H1 (cell line): ENCODE measurements at regions not wholly inside any gene's neighbourhood (a gene's known extent, or its start where the extent isn't known, plus 50 kb on each side); places are given as distances from the start of the nearest gene placed in this dataset.

Source experiments
- CTCF ChIA-PET: fragments of 300-600 bp; sonication (Branson Sonifier 250); formaldehyde crosslinking; loops from one replicate; lab custom pipeline; 2021; ENCODE audit not compliant: partially characterized antibody; lab: Charles Lee
- POLR2A ChIA-PET: fragments of 300-600 bp; sonication (Branson Sonifier 250); formaldehyde crosslinking; loops from one replicate; lab custom pipeline; 2021; ENCODE audit warnings: inconsistent platforms; ENCODE audit not compliant: partially characterized antibody; lab: Charles Lee
- DNase-seq, 2 experiments: peaks; one replicate each; pipeline versions ENCODE4 v3.0.0 to v3.0.0-alpha.2; 2010 to 2022; ENCODE audit warnings: low spot score in 2 of 2, low read depth in 1 of 2, mixed read lengths in 1 of 2
- FAIRE-seq: peaks from 2 replicates; lab custom pipeline; 2011; peaks lifted over from hg19 to GRCh38; lab: Jason Lieb, UNC
- H2AFZ ChIP-seq: 2 replicates; pipeline ENCODE4 v1.8.1; 2012; ENCODE audit warnings: low read length, inconsistent platforms
- H2AK5ac ChIP-seq: 2 replicates; pipeline ENCODE4 v1.6.1; 2013; ENCODE audit warnings: low read depth, low read length
- H2BK120ac ChIP-seq: replicated peaks from 2 replicates; pipeline ENCODE3; 2013; ENCODE audit warnings: low read depth, low read length, inconsistent platforms
- H2BK12ac ChIP-seq: 2 replicates; pipeline ENCODE4 v1.6.1; 2013; ENCODE audit warnings: low read depth, low read length
- H2BK15ac ChIP-seq: 2 replicates; pipeline ENCODE4 v1.6.1; 2013; ENCODE audit warnings: low read length
- H2BK20ac ChIP-seq: 2 replicates; pipeline ENCODE4 v1.6.1; 2013; ENCODE audit warnings: low read length
- H2BK5ac ChIP-seq: 2 replicates; pipeline ENCODE4 v1.6.1; 2013; ENCODE audit warnings: low read depth, low read length
- H3K14ac ChIP-seq: 2 replicates; pipeline ENCODE4 v1.6.1; 2013; ENCODE audit warnings: inconsistent platforms; ENCODE audit not compliant: insufficient read length
- H3K18ac ChIP-seq: 2 replicates; pipeline ENCODE4 v1.6.1; 2013; ENCODE audit warnings: low read length; ENCODE audit errors: extremely low read depth
- H3K23ac ChIP-seq: 2 replicates; pipeline ENCODE4 v1.6.1; 2013; ENCODE audit warnings: inconsistent platforms; ENCODE audit not compliant: insufficient read length
- H3K23me2 ChIP-seq: 2 replicates; pipeline ENCODE4 v1.6.1; 2013; ENCODE audit warnings: low read depth, low read length
- H3K27ac ChIP-seq: 2 replicates; pipeline ENCODE4 v1.6.1; 2011; ENCODE audit warnings: low read depth, low read length, inconsistent platforms
- H3K27me3 ChIP-seq, 4 experiments: replicated peaks in 1 of 4; 1 replicate in 1 of 4; 2 replicates in 3 of 4; pipeline versions ENCODE4 v1.6.1 to v1.8.1; 2011 to 2013; ENCODE audit warnings: low read length in 3 of 4, mild to moderate bottlenecking in 3 of 4, inconsistent platforms in 2 of 4, mixed read lengths in 2 of 4, moderate library complexity in 1 of 4; ENCODE audit not compliant: control insufficient read depth in 3 of 4, insufficient read depth in 3 of 4; ENCODE audit errors: extremely low read depth in 1 of 4
- H3K36me3 ChIP-seq, 4 experiments: 2 replicates each; pipeline versions ENCODE4 v1.6.1 to v1.8.1; 2011 to 2013; ENCODE audit warnings: mild to moderate bottlenecking in 4 of 4, low read length in 3 of 4, moderate library complexity in 2 of 4, control low read depth in 1 of 4, inconsistent platforms in 1 of 4; ENCODE audit not compliant: insufficient read depth in 4 of 4, control insufficient read depth in 2 of 4
- H3K4ac ChIP-seq: replicated peaks from 2 replicates; pipeline ENCODE3; 2013; ENCODE audit warnings: low read length, low read depth, mixed read lengths, inconsistent platforms; ENCODE audit not compliant: insufficient read length
- H3K4me1 ChIP-seq, 4 experiments: replicated peaks in 1 of 4; 1 replicate in 1 of 4; 2 replicates in 3 of 4; pipeline versions ENCODE4 v1.6.1 to v1.8.1; 2011 to 2013; ENCODE audit warnings: low read length in 3 of 4, inconsistent platforms in 2 of 4, mixed read lengths in 1 of 4; ENCODE audit not compliant: insufficient read depth in 4 of 4, control insufficient read depth in 3 of 4
- H3K4me2 ChIP-seq, 2 experiments: 2 replicates each; pipeline versions ENCODE4 v1.6.1 to v1.8.1; 2011 to 2013; ENCODE audit warnings: low read depth in 2 of 2, low read length in 2 of 2, control low read depth in 1 of 2, inconsistent platforms in 1 of 2, mild to moderate bottlenecking in 1 of 2; ENCODE audit not compliant: insufficient read depth in 1 of 2
- H3K4me3 ChIP-seq, 4 experiments: fragments of 200-600, 300-600 bp in 1 of 4; sonication (generic), shearing (Covaris generic), sonication (Bioruptor Twin) in 1 of 4; 2 replicates each; pipeline versions ENCODE4 v1.5.1 to v1.8.1; 2011 to 2016; ENCODE audit warnings: low read length in 4 of 4, low read depth in 3 of 4, control low read depth in 2 of 4, inconsistent platforms in 2 of 4, mild to moderate bottlenecking in 2 of 4, mixed read lengths in 1 of 4, moderate library complexity in 1 of 4; ENCODE audit not compliant: insufficient read depth in 2 of 4; ENCODE audit errors: extremely low read depth in 1 of 4
- H3K56ac ChIP-seq: replicated peaks from 2 replicates; pipeline ENCODE3; 2013; ENCODE audit warnings: low read depth, mild to moderate bottlenecking, mixed read lengths, low read length, inconsistent platforms; ENCODE audit not compliant: insufficient read length
- H3K79me1 ChIP-seq: 2 replicates; pipeline ENCODE4 v1.6.1; 2013; ENCODE audit warnings: low read depth, low read length, control low read depth
- H3K79me2 ChIP-seq, 2 experiments: 2 replicates each; pipeline versions ENCODE4 v1.6.1 to v1.8.1; 2012 to 2013; ENCODE audit warnings: low read length in 2 of 2, mild to moderate bottlenecking in 2 of 2, inconsistent platforms in 1 of 2; ENCODE audit not compliant: insufficient read depth in 2 of 2, control insufficient read depth in 1 of 2
- H3K9ac ChIP-seq, 4 experiments: replicated peaks in 1 of 4; 1 replicate in 1 of 4; 2 replicates in 3 of 4; pipeline versions ENCODE4 v1.6.1 to v1.8.1; 2011 to 2013; ENCODE audit warnings: low read depth in 3 of 4, low read length in 3 of 4, control low read depth in 2 of 4, mild to moderate bottlenecking in 2 of 4, moderate library complexity in 2 of 4, inconsistent platforms in 1 of 4; ENCODE audit errors: extremely low read depth in 1 of 4
- H3K9me3 ChIP-seq, 2 experiments: 2 replicates each; pipeline versions ENCODE4 v1.6.1 to v1.8.1; 2012 to 2013; ENCODE audit warnings: mild to moderate bottlenecking in 2 of 2, moderate library complexity in 2 of 2, control low read depth in 1 of 2, inconsistent platforms in 1 of 2, low read depth in 1 of 2, low read length in 1 of 2, mixed read lengths in 1 of 2; ENCODE audit not compliant: insufficient read depth in 2 of 2
- H4K20me1 ChIP-seq, 2 experiments: replicated peaks in 1 of 2; 2 replicates each; pipeline versions ENCODE3 to v1.8.1; 2011 to 2013; ENCODE audit warnings: inconsistent platforms in 2 of 2, low read length in 2 of 2, mild to moderate bottlenecking in 1 of 2; ENCODE audit not compliant: insufficient read depth in 2 of 2, control insufficient read depth in 1 of 2
- H4K5ac ChIP-seq: 2 replicates; pipeline ENCODE4 v1.6.1; 2013; ENCODE audit warnings: low read length, low read depth, mixed read lengths, inconsistent platforms; ENCODE audit not compliant: insufficient read length
- H4K8ac ChIP-seq: 2 replicates; pipeline ENCODE4 v1.8.0; 2013; ENCODE audit warnings: mild to moderate bottlenecking, moderate library complexity, low read length, inconsistent platforms; ENCODE audit not compliant: insufficient read depth; ENCODE audit errors: extremely low read depth
- H4K91ac ChIP-seq: replicated peaks from 2 replicates; pipeline ENCODE3; 2013; ENCODE audit warnings: low read length, mixed read lengths, inconsistent platforms; ENCODE audit not compliant: insufficient read length
- CREB1 ChIP-seq: IDR thresholded peaks from 2 replicates; pipeline ENCODE4 v1.6.1; 2012; ENCODE audit warnings: inconsistent platforms
- PHF8 ChIP-seq: fragments of 200-600 bp; sonication (generic); conservative IDR thresholded peaks from 2 replicates; pipeline ENCODE4 v1.7.1; 2012; ENCODE audit warnings: low read depth, mild to moderate bottlenecking, inconsistent platforms, low read length, moderate library complexity
- POLR2AphosphoS5 ChIP-seq: IDR thresholded peaks from 2 replicates; pipeline ENCODE4 v1.6.1; 2011; ENCODE audit warnings: low read depth, low read length
- RXRA ChIP-seq: IDR thresholded peaks from 2 replicates; pipeline ENCODE4 v1.6.1; 2011; ENCODE audit warnings: low read depth, mild to moderate bottlenecking, low read length, moderate library complexity; ENCODE audit not compliant: insufficient read depth
- SP1 ChIP-seq: IDR thresholded peaks from 2 replicates; pipeline ENCODE4 v1.6.1; 2011; ENCODE audit warnings: low read depth, low read length
- WGBS, 2 experiments: shearing (Covaris generic) in 1 of 2; methylation state at CpG; one replicate each; pipeline versions ENCODE4 v1.1.6 to v1.1.7; 2013 to 2015; ENCODE audit warnings: low lambda C conversion rate in 2 of 2, mixed read lengths in 2 of 2, inconsistent platforms in 1 of 2, low coverage in 1 of 2, missing lambda C conversion rate in 1 of 2; ENCODE audit not compliant: insufficient replicate concordance in 2 of 2, insufficient coverage in 1 of 2, insufficient read length in 1 of 2; ENCODE audit errors: extremely low coverage in 1 of 2, missing lambda C conversion rate in 1 of 2; 5-methylcytosine and 5-hydroxymethylcytosine counted together

DNA sequence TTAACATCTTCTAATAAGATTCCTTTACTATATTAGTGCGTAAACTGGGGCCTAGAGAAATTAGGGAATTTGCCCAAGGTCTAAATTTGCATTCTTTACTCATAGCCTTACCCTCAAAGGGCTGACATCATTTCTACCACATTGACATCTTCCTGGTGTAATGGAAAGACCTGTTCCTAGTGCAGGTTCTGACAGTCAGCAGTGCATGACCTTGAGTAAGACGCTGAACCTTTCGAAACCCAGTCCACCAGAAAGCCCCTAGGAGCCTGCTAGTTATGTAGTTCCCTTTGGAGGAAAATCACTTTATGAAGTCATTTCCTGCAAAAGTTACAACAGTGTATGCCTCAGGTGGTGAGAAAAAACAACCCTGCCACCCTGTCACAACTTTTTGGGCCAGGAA, 388.3 kb downstream of the TNS1 start:
- H3K23ac ChIP-seq = no peak overlapping the region
- TF ChIP-seq RXRA (no peak), SP1 (no peak), POLR2AphosphoS5 (no peak), CREB1 (no peak), PHF8 (no peak)

More for the DNA sequence above, 388.3 kb downstream of the TNS1 start:
- Histone ChIP-seq H4K5ac (no peak overlapping the region), H3K27me3 (no peaks in the 10 kb centered on the region; a peak in 1 of 7 replicates), H3K4me2 (no peak overlapping the region), H2AFZ (no peak overlapping the region), H2BK120ac (no peak overlapping the region), H3K4me3 (no peak overlapping the region), H3K36me3 (no peaks in the 10 kb centered on the region), H3K18ac (no peak overlapping the region), H3K14ac (no peak overlapping the region), H3K79me1 (no peaks in the 10 kb centered on the region), H2BK15ac (no peak overlapping the region), H3K4ac (no peak overlapping the region), H2BK20ac (no peak overlapping the region), H3K79me2 (no peaks in the 10 kb centered on the region), H3K9me3 (no peaks in the 10 kb centered on the region), H2BK12ac (no peak overlapping the region), H4K91ac (no peak overlapping the region), H3K4me1 (peaks cover 0 to 3% (median 0%) of the 10 kb centered on the region in 4 experiments; a peak in 2 of 7 replicates), H3K27ac (no peak overlapping the region), H3K56ac (no peak overlapping the region), H2AK5ac (no peak overlapping the region), H3K9ac (no peak overlapping the region), H2BK5ac (no peak overlapping the region), H4K8ac (no peak overlapping the region), H3K23me2 (no peaks in the 10 kb centered on the region), H4K20me1 (no peaks in the 10 kb centered on the region)
- CTCF ChIA-PET = no interaction called here
- no peak for DNase-seq
- WGBS, 2 experiments = 93% methylated on average over 3 of the region's 3 CpGs; no CpG with 5 or more reads in 1 of the 2 experiments
- FAIRE-seq = no peak
- POLR2A ChIA-PET = no interaction called here
